SH-SY5Y (cell line): ENCODE measurements at regions not wholly inside any gene's neighbourhood (a gene's known extent, or its start where the extent isn't known, plus 50 kb on each side); places are given as distances from the start of the nearest gene placed in this dataset.

Experiments
- GATA2 ChIP-seq: IDR thresholded peaks from 2 replicates; pipeline ENCODE4 v1.6.1; 2011; ENCODE audit warnings: mild to moderate bottlenecking, low read depth, low read length
- GATA3 ChIP-seq: IDR thresholded peaks from 2 replicates; pipeline ENCODE4 v1.6.1; 2011; ENCODE audit warnings: low read depth, mild to moderate bottlenecking, low read length, moderate library complexity

DNA sequence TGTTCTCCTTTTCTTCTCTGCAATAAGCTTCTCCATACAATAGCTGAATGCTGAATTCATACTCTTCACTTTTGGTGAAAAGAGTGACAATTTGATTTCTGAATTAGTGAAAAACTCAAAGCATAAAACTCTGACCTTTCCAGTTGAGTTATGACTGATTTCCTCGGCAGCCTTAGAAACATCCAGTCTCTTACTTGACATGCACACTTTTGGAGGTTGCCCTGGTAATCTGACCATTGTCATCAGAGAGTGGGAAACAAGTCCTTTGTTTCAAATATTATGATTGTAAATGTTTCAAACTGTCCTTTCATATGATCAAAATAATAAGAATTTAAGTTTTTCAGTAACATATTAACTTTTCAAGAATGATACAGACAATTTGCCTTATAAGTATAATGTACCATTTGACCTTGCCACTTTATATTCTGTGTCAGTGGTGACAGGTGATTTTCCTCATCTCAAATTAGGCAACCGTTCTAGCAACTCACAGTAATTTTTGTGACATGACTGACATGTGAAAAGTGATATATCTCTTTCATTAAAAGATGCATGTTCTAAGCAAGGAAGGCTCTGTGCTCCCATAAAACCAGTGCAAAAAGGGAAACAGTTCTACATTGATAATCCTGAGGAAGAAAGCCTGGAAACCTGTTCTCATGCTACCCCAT lies 507.6 kb upstream of the ROBO2 start:
- no peak for TF ChIP-seq GATA2
- no peak for TF ChIP-seq GATA3
